Fibroblast of skin of right quadriceps (primary cell): ENCODE measurements at regions not wholly inside any gene's neighbourhood (a gene's known extent, or its start where the extent isn't known, plus 50 kb on each side); places are given as distances from the start of the nearest gene placed in this dataset.
A peak's percentile ranks its signal among the peaks of the same experiment; 100 is the strongest.
"Not testable (repeated sequence)": the region's sequence is repeated elsewhere in the genome, so short reads cannot be mapped to it uniquely, and the experiment has no call there.

Source experiments
- DNase-seq: peaks from one replicate; pipeline ENCODE4 v3.0.0-alpha.2; 2013

DNA sequence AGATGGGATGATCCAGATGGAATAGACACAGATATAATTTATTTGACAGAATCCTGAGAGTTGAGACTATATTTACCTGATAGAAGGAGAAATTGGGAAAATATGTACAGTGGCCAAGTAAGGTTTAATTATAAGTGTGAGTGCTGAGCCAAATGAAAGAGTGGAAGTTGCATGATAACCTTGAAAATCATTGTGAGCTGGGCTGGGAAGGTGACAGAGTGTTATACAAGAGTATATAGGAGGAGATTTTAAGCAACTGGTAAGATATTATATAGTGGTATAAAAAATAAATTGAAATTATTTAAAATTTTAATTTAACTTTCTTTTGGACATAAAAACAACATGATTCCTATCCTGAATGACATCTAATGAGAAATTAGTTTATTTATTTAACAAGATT is 340.8 kb downstream of the NUP35 start:
- DNase-seq: no peak

DNA sequence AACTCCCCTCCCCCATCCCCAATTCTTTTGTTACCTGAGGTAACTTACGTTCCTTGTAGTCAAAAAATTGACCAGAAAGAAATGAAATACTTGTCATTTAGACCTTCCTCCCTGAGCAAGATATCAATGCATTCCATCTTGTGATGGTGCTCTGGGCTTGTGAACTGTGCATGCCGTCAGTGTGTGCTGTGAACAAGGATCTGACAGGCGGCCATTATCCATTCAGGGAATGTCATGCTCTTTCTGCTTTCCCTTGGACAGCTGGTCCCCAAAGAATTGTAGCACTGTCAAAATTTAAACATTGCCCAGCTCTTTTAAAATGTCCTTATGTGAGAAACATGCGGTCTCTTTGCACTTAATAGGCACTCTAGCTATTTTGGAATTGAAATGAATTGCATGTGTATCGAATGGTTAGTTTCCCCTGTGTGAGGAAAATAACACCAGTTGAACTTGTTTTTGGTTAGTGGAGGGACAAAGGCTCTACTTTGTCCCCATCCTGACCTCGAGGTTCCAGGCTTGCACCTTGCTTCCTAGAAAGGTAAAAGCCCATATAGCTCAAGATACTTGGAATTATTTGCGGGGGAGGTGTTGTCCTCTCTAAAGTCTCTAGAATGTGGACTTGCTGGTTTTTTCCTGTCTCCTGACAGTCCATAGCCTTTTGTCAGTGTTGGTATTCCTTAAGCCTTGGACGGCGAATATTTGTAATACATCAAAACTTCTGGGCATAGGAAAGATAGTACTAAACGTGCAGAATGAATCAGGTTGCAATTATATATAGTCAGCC is 350.9 kb downstream of the NUP35 start:
- DNase-seq: no peak

DNA sequence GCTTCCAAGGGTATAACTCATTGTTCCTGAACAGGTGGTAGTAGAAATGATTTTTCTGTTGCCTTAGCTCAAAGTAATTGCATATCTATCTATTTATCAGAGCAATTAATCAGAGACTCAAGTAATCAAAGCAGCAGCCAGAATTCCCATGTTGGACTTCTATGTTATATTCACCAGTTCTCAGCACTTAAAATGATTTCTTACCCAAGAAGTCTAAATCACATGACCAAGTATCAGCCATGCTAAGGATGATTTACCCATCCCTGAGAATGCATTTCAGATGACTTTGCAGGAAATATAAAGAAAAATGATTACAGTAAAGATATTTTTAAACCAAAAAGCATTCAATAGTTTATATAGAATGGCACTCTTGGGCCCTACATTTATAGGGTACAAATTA is 352.2 kb downstream of the NUP35 start:
- no peak for DNase-seq

DNA sequence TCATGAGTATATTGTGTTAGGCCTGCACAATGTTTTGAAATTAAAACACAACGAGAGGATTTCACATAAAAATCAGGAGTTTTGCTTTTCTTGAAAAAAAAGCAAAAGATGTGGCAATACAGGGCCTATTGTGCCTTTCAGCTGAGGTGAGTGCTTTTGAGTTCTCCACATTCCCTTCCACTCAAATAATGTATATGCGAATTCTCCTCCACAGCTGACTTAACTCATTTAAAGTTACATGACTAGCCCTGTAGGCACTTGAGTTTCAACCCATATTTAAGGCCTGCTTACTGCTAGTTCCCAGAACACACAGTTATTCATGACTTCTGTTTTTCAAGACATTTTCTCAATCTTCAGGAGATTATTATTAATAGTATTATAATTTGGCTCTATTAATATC is 353.1 kb downstream of the NUP35 start:
- DNase-seq: no peak

DNA sequence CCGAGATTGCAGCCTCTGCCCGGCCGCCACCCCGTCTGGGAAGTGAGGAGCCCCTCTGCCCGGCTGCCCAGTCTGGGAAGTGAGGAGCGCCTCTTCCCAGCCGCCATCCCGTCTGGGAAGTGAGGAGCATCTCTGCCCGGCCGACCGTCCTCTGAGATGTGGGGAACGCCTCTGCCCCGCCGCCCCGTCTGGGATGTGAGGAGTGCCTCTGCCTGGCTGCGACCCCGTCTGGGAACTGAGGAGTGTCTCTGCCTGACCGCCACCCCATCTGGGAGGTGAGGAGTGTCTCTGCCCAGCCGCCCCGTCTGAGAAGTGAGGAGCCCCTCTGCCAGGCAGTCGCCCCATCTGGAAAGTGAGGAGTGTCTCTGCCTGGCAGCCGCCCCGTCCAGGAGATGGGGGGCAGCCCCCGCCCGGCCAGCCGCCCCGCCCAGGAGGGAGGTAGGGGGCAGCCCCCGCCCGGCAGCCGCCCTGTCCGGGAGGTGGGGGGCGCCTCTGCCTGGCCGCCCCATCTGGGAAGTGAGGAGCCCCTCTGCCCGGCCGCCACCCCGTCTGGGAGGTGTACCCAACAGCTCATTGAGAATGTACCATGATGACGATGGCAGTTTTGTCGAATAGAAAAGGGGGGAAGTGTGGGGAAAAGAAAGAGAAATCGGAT is 354.8 kb downstream of the NUP35 start:
- not testable (repeated sequence) for DNase-seq

DNA sequence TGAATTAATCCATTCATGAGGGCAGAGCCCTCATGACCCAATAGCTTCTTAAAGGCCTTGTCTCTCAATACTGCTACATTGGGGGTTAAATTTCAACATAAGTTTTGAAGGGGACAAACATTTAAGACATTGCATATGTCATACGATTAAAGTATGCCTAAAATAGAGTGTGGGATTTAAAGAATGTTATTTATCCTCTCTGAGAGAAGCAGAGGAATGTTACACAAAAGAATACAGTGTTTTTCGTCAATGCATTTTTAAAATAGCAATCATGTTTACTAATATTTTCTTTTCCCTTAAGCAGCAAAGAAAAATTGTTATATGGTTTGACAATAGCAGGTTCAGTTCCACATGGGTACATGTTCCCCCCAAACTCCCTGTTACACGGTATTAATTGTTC is 363.1 kb downstream of the NUP35 start:
- DNase-seq: no peak

GRCh38 chr2:183488421-183488820 is 364.2 kb downstream of the NUP35 start:
- DNase-seq: no peak

DNA sequence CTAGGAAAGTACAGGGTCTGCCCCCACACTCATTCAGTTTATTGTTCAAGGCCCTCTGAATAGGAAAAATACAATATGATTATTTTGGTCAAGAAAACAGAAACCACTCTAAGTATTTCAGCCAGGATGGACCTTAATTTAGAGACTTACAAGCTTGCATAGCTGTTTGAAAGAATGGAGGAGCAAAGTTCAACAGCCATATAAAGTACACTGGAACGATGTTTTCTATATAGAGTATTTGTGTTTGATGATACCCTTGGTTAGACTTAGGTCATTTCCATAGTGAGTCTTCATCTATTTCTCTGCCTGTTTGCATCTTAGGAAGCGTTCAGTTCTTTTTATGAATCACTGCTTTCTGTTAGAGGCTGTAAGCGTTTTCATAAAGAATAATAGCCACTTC is 366.2 kb downstream of the NUP35 start:
- DNase-seq: no peak

DNA sequence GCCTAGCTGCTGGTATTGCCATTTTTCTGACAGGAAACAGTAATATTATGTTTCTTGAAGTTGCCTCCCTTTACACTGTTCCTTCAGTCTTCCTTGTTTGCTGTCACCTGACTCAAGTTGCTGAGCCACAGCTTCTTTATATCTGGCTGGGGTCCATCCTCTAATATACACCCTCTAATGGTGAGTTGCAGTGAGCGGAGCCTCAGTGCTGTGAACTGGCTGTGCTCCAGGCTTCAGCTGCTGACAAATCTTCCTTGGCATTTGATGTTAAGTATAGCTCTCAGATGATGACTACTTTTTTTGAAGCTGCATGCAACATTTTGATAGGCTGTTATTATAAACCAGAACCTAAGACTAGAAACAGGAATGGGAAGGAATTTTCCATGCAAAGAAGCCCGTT is 366.7 kb downstream of the NUP35 start:
- DNase-seq: peak; percentile 52

DNA sequence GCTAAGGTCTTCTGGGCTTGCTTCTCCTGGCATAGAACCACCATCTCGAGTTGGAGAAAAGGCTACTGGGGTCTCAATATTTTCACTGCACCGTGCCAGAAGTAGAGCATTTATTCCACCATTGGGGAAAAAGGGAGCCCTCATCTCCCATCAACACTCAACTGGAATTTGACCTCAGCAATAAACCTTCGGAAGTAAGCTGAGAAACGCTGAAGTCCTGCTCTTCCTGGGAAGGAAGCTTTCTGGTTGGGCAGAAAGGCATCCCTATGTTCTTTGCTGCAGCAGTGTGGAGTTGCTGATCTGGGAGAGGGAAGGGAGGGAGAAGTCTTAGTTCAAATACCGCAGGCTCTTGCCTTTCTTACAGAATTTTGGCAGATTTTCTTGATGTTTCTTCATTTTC is 368.8 kb downstream of the NUP35 start:
- DNase-seq: no peak

GRCh38 chr2:183495079-183495478 is 370.8 kb downstream of the NUP35 start:
- no peak for DNase-seq

- DNase-seq: no peak
Measured at GRCh38 chr2:183495589-183496267, 371.5 kb downstream of the NUP35 start.

GRCh38 chr2:183497861-183498260 is 373.6 kb downstream of the NUP35 start:
- no peak for DNase-seq

DNA sequence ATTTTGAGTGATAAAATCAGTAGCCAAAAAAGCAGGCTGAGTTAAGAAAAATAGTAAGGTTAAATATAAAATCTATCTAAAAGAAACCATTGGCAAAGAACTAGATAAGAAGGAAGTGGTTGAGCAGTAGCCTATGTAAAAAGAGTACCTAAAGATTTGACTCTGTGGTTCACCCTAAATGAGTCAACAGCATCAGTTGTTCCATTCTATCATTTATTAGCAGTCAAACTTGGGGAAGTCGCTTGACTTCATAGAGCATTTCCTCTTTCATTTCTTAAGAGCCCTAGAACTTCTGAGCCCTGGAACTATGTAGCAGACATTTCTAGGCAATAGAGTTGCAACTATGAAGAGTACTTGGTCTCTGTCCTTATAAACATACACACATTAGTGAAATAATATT is 381.7 kb downstream of the NUP35 start:
- DNase-seq: no peak

DNA sequence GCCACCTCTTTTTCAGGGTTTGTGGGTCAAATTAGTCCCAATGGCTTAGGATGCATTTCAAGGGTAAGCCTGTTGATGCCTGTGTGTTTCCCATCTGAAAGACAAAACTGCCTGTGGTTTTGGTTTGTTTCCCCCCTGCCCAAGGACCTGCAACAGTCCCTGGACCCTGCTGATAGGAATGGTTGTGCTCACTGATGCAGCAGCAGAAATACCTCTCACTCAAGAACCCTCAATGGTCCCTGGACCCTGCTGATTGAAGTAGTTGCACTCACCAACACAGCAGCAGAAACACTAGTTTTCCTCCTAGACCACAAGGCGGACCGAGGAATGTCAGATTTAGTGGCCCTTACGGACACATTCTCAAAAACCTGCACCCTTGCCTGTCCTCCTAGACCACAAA is 386.9 kb downstream of the NUP35 start:
- DNase-seq: no peak

DNA sequence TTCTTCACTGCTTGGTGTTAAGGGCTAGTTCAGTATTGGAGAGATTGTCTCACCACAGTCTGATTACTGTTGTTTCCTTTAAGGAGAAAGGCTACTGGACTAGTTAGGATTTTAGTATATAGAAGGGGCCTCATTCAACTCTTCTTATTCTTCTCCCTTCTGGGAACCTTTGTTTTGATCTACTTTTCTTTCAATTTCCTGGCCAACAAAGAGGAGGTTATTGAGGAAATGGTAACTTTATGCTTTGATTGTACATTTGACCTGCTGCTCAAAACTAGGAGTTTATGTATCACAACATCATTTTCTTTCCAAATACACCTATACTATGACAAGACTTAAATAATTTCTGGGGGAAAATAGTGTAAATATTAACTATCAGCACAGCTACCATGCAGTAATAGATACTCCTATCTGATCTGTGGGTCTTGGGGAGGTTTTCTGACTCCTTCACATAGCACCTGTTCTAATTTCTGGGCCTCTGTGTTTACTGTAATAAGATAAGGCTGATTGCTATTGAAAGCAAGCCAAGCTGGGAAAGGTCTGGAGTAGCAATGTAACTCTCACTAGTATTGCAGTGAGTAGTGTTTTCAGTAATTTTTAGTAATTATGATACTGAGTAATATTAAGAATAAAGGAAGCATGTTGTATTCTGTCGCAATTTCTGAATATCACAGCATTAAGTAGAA is 395.3 kb downstream of the NUP35 start:
- no peak for DNase-seq

GRCh38 chr2:183521911-183522310 is 397.7 kb downstream of the NUP35 start:
- peak; percentile 1 for DNase-seq

GRCh38 chr2:183522489-183523266 is 398.4 kb downstream of the NUP35 start:
- DNase-seq: peak; percentile 31

DNA sequence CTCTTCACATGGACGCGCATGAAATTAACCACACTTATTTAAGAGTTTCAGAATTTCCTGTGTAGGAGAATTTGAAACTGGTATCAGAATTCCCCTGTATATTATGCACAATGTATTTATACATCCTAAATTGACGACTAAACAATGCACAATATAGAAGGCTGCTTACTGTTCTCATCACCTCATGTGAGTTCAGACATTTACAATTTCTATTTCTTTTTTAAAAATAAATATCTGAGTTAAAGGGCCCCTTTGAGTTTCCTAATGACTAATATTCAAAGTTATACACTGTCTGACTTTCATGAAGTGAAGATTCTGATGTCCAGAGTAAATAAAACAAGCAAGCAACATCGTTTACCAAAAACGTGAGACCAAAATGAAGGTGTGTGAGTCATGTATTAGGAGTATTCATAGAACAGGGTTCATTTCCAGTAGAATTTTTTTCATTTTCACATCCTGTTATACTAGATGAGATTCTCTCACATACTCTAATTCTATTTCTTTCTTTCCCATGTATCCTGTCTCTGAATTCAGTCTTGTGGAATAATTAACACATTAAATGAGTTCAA is 406.2 kb downstream of the NUP35 start:
- no peak for DNase-seq

- no peak for DNase-seq
Measured at GRCh38 chr2:183532514-183532913, 408.3 kb downstream of the NUP35 start.

DNA sequence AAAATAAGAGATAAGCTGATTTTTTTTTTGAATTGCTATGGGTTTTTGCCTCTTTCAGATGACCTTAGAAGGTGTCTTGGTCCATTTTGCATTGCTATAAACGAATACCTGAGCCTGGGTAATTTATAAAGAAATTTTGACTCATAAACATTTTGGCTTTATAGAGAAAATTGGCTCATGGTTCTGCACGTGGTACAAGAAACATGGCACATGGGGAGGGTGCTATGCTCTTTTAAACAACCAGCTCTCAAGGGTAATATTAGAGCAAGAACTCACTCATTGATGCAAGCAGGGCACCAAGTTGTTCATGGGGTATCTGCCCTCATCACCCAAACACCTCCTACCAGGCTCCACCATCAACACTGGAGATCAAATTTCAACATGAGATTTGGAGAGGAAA is 408.8 kb downstream of the NUP35 start:
- DNase-seq: no peak

DNA sequence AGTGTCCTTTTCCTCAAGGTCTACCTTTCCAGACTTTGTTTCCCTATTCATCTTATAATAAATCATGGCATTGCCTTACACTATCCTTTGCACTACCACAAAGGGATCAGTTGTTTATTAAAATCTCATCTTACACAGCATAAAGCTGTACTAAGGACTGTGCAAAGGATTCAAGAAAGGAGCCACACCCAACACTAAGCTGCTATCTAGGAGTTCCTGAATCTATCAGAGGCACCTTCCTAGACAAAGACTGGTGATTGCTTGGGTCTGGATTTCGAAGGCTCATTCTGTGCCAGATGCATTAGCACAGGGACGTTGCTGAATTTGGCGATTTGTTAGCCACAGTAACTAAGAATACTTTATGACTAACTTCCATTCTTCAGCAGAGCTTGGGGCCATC is 412.0 kb downstream of the NUP35 start:
- no peak for DNase-seq
